Thymus (tissue), 11 donors: ENCODE measurements at regions not wholly inside any gene's neighbourhood (a gene's known extent, or its start where the extent isn't known, plus 50 kb on each side); places are given as distances from the start of the nearest gene placed in this dataset.
"Not testable (repeated sequence)": the region's sequence is repeated elsewhere in the genome, so short reads cannot be mapped to it uniquely, and the experiment has no call there.

Experiments
- DNase-seq, 9 donors: peaks; one replicate each; pipeline ENCODE4 v3.0.0-alpha.2; 2013; ENCODE audit warnings: low spot score in 9 of 9, low read depth in 6 of 9, missing footprints in 1 of 9
- H3K27ac ChIP-seq, 2 donors: one replicate each; pipeline ENCODE4 v1.5.1; 2013; ENCODE audit warnings: control low read depth in 1 of 2, low read depth in 1 of 2, low read length in 1 of 2, mild to moderate bottlenecking in 1 of 2, moderate library complexity in 1 of 2
- H3K27me3 ChIP-seq, 2 donors: one replicate each; pipeline ENCODE4 v1.5.1; 2013; ENCODE audit warnings: low read length in 1 of 2; ENCODE audit not compliant: control insufficient read depth in 2 of 2, insufficient read depth in 1 of 2
- H3K36me3 ChIP-seq, 2 donors: one replicate each; pipeline ENCODE4 v1.5.1; 2013; ENCODE audit warnings: low read length in 1 of 2, mild to moderate bottlenecking in 1 of 2, moderate library complexity in 1 of 2; ENCODE audit not compliant: control insufficient read depth in 2 of 2, insufficient read depth in 2 of 2
- H3K4me1 ChIP-seq, 2 donors: one replicate each; pipeline ENCODE4 v1.5.1; 2013; ENCODE audit warnings: low read length in 2 of 2; ENCODE audit not compliant: control insufficient read depth in 2 of 2, insufficient read depth in 2 of 2
- H3K4me3 ChIP-seq, 2 donors: one replicate each; pipeline ENCODE4 v1.5.1; 2013; ENCODE audit warnings: low read length in 2 of 2, control low read depth in 1 of 2, mild to moderate bottlenecking in 1 of 2
- H3K9me3 ChIP-seq, 2 donors: one replicate each; pipeline ENCODE4 v1.5.1; 2013; ENCODE audit warnings: low read length in 1 of 2, mild to moderate bottlenecking in 1 of 2; ENCODE audit not compliant: control insufficient read depth in 2 of 2, insufficient read depth in 1 of 2
- WGBS: extraction: QIAGEN DNeasy Blood & Tissue Kit; methylation state at CpG from one replicate; pipeline ENCODE4 v1.1.7; 2013; 5-methylcytosine and 5-hydroxymethylcytosine counted together
- donor health status: healthy.

DNA sequence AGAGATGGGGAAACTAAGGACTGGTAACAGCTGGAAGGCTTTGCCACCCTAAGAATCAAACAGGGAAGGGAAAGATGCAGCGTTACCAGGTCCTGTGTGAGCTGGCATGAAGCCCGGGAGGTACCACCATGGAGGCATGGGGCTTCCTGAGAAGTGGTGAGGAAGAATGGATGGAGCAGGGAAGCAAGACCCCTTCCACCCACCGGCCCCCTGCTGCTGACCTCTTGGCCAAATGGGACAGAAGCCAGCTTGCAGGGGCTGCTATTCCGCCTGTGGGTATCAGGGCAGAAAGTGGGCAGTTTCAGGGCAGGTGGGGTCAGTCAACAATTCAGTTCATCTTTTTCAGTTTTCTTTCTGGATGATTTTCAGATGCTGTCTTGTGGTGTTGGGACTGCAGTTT is 1099.9 kb downstream of the TBC1D22A start:
- 97% methylated on average over 4 of the region's 4 CpGs for WGBS
- Histone ChIP-seq H3K27ac (no peak overlapping the region), H3K4me3 (no peak overlapping the region), H3K27me3 (peaks cover 0 to 3% of the 10 kb centered on the region in 2 donors), H3K4me1 (no peaks in the 10 kb centered on the region), H3K9me3 (no peaks in the 10 kb centered on the region), H3K36me3 (no peaks in the 10 kb centered on the region)
- DNase-seq: no peak

DNA sequence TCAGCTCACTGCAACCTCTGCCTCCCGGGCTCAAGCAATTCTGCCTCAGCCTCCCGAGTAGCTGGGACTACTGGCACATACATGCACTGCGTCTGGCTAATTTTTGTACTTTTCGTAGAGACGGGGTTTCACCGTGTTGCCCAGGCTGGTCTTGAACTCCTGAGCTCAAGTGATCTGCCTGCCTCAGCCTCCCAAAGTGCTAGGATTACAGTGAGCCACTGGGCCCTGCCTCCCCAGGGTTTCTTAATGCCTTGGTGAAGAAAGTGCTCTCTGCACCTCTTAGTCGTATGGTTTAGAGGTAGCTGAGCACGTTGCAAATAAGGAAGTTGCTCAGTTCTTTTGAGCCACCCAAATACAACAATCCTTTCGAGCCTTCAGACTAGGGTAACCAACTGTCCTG is 1098.5 kb downstream of the TBC1D22A start:
- H3K27ac ChIP-seq, H3K9me3 ChIP-seq, H3K4me1 ChIP-seq, H3K36me3 ChIP-seq, H3K4me3 ChIP-seq, DNase-seq, H3K27me3 ChIP-seq: not testable (repeated sequence)
- 84% methylated on average over 9 of the region's 9 CpGs for WGBS

DNA sequence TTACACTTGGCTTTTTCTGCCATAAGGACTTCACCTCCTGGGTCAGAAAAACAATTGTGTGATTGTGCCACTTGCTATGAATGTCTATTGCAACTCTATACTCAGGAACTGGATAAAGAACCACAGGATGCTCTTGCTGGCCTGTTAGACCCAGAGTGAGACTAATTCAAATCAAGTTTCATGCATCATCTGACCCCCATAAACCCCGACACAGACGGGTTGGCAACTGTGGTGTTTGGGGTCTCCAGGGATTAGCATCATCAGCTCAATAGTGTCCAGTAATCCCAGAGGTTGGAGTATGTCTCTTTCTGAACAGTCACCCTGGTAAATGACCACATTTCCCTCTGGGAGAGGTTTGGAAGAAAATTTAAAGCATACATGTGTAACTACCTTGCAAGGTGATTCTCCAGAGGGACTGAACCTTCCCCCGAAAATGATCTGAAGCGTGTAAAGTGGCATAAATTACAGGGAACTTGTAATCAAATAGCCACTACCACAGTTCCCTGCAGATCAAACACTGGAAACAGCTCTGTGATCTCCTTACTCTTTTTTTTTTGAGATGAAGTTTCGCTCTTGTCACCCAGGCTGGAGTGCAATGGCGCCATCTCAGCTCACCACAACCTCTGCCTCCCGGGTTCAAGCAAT is 1097.6 kb downstream of the TBC1D22A start:
- no peaks in the 10 kb centered on the region for H3K4me1 ChIP-seq
- peaks cover 0 to 3% of the 10 kb centered on the region in 2 donors for H3K27me3 ChIP-seq
- no peaks in the 10 kb centered on the region for H3K36me3 ChIP-seq
- H3K27ac ChIP-seq: no peak overlapping the region
- no peak overlapping the region for H3K4me3 ChIP-seq
- no peak for DNase-seq
- 83% methylated on average over 7 of the region's 7 CpGs for WGBS
- H3K9me3 ChIP-seq: no peaks in the 10 kb centered on the region

DNA sequence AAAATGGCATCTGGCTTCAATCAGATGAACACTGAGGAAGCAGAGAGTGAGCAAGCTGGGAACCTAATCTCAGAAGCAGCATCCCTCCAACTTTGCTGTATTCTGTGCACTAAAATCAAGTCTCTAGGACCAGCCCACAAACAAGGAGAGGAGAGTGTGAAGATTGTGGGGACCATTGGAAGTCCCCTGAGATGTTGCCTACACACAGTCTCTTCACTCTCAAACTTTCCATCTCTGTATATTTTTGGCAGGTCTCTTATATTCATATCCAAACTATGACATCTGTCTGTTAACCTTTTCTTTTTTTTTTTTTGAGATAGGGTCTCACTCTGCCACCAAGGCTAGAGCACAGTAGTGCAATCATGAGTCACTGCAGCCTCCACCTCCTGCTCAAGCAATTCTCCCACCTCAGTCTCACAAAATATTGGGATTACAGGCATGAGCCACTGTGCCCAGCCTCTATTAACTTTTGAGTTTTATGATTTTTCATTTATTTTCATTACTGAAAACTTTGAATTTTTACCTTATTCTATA is 1096.4 kb downstream of the TBC1D22A start:
- Histone ChIP-seq H3K9me3 (no peaks in the 10 kb centered on the region), H3K4me3 (no peak overlapping the region), H3K27me3 (peaks cover 0 to 3% of the 10 kb centered on the region in 2 donors), H3K4me1 (peaks cover 0 to 4% of the 10 kb centered on the region in 2 donors), H3K27ac (no peak overlapping the region), H3K36me3 (no peaks in the 10 kb centered on the region)
- DNase-seq: no peak

DNA sequence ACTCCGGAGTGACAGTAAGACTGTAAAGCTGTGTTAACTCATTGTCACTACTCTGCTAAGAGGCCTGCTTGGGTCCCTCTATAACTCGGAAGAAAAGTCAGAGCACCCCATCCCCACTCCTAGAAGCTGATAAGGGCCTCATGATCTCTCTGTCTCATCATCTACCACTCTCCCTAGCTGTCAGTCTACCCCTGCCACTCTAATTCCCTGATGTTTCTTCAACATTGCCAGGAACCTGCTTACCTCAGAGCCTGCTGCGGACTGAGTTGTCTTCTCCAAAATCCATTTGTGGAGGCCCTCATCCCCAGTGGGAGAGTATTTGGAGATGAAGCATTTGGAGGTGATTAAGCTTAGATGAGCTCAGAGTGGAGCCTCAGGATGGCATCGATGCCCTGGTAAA is 1092.2 kb downstream of the TBC1D22A start:
- 73% methylated on average over 4 of the region's 4 CpGs for WGBS
- no peaks in the 10 kb centered on the region for H3K9me3 ChIP-seq
- H3K4me1 ChIP-seq: peaks cover 0 to 4% of the 10 kb centered on the region in 2 donors
- H3K27me3 ChIP-seq: peaks cover 0 to 3% of the 10 kb centered on the region in 2 donors
- no peak overlapping the region for H3K4me3 ChIP-seq
- H3K27ac ChIP-seq: no peak overlapping the region
- DNase-seq: no peak
- H3K36me3 ChIP-seq: no peaks in the 10 kb centered on the region

DNA sequence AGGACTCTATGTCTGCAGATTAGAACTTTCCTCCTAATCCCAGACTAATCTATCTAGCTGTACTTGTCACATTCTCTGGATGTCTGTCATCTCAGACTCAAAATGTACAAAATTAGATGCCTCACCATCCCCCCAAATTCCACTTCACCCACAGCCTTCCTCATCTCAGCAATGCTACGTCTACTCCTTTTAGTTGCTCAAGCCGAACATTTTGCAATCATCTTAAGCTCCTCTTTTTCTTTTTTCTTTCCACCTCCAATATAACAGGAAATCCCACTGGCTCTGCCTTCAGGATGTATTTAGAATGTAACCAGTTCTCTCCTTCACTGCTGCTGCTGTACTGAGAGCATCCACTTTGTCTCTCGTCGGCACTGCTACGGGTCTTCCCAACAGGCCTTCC is 1091.8 kb downstream of the TBC1D22A start:
- DNase-seq: no peak
- Histone ChIP-seq H3K9me3 (no peaks in the 10 kb centered on the region), H3K4me3 (no peak overlapping the region), H3K27me3 (peaks cover 0 to 3% of the 10 kb centered on the region in 2 donors), H3K27ac (no peak overlapping the region), H3K36me3 (no peaks in the 10 kb centered on the region), H3K4me1 (peaks cover 0 to 4% of the 10 kb centered on the region in 2 donors)
- WGBS: 74% methylated on average over 5 of the region's 5 CpGs

DNA sequence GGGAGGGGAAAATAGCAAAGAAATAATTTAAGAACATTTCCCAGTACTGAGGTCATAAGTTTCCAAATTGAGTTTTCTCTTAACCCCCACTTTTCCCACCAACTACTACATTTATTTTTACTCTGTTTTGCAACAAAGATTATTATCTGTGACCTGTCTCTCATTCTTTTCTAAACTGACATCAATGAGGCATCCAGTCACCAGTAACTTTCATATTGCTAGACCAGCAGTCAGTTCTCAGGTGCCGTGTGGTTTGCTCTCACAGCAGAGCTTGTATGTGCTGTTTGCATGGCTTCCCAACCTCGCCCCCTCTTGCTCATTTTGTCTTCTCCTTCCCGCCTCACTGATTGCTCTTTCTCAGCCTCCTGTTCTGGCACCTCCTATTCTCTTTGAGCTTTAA is 1091.3 kb downstream of the TBC1D22A start:
- Histone ChIP-seq H3K27me3 (peaks cover 0 to 3% of the 10 kb centered on the region in 2 donors), H3K4me3 (no peak overlapping the region), H3K36me3 (no peaks in the 10 kb centered on the region), H3K4me1 (peaks cover 0 to 4% of the 10 kb centered on the region in 2 donors), H3K27ac (no peak overlapping the region), H3K9me3 (no peaks in the 10 kb centered on the region)
- DNase-seq: peak in 1 of 9 donors; percentile 22
- 84% methylated on average over 3 of the region's 3 CpGs for WGBS

DNA sequence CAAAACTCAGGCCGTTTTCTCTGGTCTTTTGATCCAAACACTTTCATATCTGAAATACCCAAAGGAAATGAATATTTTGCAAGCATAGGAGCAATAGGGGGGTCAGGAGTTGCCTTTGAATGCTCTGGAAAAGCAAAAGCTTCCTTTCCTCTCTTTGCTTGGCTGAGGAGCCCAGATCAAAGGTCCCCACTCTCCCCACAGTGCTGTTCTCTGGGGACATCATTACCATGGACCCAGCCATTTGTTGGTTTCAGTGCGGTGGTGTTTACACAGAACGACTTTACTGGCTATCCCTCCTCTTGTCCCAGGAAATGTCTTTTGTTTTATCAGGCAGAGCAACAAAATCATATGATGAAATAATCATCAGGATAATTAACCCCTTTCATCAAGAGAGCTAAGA is 1089.1 kb downstream of the TBC1D22A start:
- 43% methylated on average over 3 of the region's 3 CpGs for WGBS
- H3K27me3 ChIP-seq: peaks cover 3% of the 10 kb centered on the region in 2 donors
- H3K36me3 ChIP-seq: no peaks in the 10 kb centered on the region
- H3K9me3 ChIP-seq: no peaks in the 10 kb centered on the region
- peaks cover 0 to 4% of the 10 kb centered on the region in 2 donors for H3K4me1 ChIP-seq
- no peak overlapping the region for H3K27ac ChIP-seq
- no peak overlapping the region for H3K4me3 ChIP-seq
- no peak for DNase-seq

DNA sequence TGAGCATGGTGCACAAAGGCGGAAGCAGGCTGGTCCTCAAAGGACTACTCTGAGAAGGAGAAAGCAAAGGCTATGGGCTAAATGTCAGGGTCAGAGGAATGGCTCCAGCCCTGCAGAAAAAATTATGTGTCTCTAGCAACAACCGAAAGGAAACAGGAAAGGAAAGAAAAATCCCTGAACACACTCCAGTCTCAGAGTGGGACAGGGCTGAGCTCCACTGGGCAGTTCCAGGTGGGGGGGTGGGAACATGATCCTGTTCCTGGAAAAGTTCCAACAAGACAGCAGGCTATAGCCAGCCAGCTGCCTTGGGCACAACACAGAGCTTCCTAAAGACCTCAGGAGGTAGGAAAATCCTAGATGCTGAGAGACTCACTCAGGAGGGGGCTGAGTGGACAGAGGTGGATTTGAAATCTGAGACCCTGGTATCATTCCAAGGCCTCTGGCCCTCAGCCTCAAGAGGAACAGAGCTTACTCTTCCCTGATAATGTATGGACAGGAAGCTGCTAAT is 1088.2 kb downstream of the TBC1D22A start:
- H3K27ac ChIP-seq: no peak overlapping the region
- no peak overlapping the region for H3K4me3 ChIP-seq
- H3K36me3 ChIP-seq: no peaks in the 10 kb centered on the region
- 72% methylated on average over 2 of the region's 2 CpGs for WGBS
- peaks cover 3% of the 10 kb centered on the region in 2 donors for H3K27me3 ChIP-seq
- DNase-seq: no peak
- H3K9me3 ChIP-seq: no peaks in the 10 kb centered on the region
- H3K4me1 ChIP-seq: peaks cover 0 to 4% of the 10 kb centered on the region in 2 donors
